Fibroblast of skin of left quadriceps (primary cell): ENCODE measurements at regions not wholly inside any gene's neighbourhood (a gene's known extent, or its start where the extent isn't known, plus 50 kb on each side); places are given as distances from the start of the nearest gene placed in this dataset.

ENCODE experiments used
- DNase-seq, 2 experiments: peaks; one replicate each; pipeline ENCODE4 v3.0.0-alpha.2; 2013; ENCODE audit warnings: low read depth in 2 of 2

DNA sequence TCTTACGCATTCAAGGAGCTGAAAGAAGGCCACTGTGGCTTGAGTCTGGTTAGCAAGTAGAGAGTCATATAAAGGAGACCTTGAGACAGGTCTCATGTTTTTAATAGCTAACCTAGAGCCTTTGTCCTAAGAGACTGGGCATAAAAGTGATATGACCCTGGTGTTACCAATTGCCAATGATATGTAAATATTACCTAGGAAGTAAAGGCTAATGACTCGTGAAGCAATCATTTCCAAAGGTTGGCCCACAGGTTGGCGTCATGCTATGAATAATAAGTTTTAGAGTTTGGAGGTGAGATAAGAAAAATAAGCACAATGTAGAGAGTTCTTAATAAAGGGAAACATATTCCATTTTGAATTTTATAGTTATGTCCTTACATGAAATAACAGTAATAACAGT, 116.6 kb upstream of the PLEKHA5 start:
- DNase-seq = no peak

DNA sequence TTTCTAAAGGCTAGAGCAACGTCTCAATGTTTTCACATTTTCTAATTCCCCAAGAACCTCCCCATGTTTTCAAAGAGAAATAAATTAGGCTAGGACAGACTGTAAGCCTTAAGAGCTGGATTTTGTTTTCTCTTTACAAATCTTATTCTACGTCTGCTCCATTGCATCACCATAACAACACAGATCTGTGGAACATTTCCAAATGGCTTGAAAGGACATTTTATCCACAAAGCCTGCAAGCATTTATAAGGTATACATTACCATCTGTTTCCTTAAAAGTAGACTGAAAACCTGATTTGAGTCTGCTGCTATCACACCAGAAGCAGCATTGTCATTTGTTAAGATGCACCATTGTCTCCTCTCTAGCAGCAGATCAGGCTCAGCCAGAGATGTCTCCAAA, 115.3 kb upstream of the PLEKHA5 start:
- no peak for DNase-seq

DNA sequence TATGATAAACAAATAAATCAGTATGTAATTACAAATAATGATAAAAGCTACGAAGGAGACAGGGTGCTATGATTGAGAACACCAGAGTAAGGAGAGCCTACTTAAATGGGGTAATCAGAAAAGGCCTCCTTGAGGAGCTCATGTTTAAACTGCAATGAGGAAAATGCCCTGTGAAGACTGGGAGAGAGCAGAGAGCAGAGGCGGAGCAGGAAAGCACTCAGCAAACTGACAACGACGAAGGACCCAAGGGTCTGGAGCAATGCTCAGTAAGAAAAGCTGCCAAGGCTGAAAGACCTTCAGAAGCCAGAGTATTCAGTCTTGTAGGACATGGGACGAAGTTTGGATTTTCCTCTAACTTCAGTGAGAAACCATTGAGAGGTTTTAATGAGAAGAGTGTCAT, 114.2 kb upstream of the PLEKHA5 start:
- no peak for DNase-seq

DNA sequence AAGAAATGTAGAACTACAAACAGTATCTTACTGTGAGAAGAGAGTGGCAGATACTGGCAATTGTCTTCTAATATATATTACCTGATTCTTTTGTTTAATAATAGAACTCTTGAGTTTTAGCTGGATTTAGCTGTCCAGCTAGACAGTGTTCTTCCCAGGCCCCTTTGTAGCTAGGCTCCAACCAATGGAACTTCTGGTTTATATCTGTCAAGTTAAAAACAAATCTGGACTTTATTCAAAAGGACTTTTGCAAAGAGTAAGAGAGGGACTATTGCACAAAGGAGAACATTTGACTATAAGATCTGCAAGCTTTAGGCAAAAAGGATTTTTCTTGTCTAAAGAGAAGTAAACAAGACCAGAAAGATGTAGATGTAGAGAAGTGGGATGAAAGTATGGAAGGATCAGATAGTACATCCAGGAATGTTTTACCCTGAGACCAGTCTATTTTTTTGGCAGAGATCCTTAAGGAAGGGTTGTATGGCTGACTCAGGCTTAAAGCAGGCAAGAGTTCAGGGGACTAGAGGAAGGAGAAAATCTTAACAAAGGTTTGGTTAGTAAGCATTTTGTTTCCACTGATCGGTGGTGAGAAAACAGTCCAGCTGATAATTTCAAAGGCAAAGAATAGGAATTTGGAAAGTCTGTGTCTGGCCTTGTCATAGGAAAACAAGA, 111.1 kb upstream of the PLEKHA5 start:
- peak; percentile 73 to 82 for DNase-seq

DNA sequence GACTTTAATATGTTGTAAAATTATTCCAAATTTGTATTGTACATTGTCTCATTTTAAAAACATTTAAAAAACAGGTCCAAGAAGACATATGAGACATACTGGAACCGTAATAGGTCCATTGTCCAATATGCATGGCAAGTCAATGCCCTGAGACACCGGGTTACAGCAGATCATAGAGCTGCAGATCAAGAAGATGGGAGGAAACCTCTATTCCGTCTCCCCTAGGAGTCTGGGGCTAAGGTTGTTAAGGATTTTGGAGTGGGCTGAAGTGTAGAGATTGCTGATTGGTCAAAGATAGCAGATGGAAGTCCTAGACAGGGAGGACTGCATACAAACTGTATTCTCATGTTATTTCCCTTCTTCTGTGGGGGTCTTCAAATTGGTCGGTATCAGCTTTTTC, 108.3 kb upstream of the PLEKHA5 start:
- DNase-seq = no peak

DNA sequence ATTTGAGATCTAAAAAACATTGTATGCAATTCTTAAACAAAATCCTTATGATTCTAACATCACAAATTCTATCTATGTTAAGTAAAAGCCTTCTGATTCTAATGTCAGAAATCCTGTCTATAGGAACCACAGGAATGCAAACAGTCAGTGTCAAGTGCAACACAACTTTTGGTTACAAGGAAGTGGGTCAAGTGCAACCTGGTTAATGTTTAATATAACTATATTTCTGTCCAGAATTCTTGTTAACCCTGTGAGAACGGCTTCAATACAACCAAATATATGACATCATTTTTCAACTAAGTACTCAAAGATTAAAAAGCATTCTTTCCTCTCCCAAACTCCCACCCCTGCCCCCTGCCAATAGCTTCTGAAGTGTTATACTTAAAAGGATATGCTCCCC, 107.9 kb upstream of the PLEKHA5 start:
- DNase-seq = no peak

DNA sequence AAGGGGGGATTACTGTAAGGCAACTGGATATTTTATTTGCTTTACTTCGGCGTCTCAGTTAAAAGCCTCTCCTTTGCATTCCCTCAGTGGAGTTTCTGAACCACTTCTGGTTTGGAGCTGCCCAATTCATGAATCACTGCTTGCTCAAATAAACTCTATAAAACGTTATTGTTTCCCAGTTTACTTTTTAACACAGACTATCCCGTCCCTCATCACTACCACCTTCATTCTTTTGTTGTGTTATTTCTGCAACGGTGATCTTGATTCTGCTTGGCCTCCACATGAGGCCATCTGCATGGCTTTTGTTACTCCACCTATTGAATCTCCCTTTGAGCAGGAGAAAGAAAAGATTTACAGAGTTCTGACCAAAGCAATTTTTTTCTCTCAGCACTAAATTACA, 104.0 kb upstream of the PLEKHA5 start:
- no peak for DNase-seq

DNA sequence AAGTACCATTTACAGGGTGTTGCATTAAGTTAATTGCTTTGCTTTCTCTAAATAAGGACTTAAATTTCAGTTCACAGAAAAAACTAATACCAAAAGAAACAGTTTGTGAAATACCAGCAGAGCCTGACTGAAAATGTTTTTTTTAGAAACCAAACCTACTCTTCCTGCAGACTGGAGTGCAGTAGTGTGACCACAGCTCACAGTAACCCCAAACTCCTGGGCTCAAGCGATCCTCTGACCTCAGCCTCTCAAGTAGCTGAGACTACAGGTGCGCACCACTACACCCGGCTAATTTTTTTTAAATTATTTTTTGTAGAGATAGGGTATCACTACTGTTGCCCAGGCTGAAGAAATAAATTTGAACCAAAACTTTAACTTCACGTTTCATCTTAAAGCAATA, 103.5 kb upstream of the PLEKHA5 start:
- no peak for DNase-seq

DNA sequence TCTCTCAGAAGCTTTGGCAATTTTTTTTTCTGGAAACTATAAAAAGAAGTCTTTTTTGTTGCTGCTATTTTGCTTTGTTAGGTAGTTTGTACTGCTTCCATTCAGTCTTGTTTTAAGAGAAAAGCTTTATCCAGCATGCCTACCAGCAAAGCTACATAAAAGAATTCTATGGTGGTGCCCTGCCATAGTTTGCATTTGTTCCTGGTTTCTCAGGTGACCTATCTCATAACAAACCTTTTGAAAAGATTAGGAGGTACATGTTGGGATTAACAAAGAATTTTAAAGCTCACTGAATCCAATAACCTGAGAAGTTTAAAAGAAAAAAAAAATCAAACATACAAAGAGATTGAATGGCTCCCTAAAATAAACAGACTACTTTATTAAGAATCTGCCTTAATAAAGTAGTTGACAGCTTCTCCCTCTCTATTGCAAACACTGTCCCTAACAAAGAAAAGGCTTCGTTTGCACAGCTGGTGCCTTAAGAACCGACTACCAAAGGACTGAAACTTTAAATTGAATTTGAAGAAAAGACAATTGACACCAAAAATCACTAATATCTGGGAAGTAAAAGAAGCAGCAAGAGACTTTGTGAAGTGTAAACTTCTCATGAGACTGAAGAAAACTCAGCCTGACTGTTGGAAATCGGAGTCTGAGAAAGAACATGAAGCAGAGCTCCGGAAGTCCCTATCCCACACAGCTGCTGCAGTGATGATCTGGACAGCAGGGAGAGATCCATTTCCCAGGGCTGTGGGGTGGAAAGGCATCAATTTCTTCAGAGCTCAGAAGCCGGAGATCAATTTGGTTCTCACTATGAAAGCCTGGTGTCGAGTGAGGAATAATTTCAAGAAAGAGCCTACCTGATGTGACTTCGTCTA, 102.7 kb upstream of the PLEKHA5 start:
- no peak for DNase-seq

DNA sequence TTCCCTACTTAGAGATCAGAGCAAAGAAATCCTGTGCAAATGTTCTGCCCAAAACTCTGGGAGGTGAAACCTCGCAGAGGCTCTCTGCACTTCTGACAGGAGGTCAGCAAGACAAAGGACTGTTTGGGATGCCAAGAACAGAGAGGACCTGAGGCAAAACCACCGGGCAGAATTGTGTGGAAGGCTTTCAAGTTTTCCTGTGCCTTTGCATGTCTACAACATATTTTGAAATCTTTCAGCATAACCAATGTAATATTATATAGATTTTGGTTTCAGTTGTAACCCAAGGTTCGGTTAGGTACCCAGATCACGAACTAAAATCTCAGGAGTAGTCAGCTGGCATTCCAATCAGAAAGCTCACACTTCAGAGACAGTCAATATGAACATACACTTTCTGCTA, 99.4 kb upstream of the PLEKHA5 start:
- DNase-seq = no peak

DNA sequence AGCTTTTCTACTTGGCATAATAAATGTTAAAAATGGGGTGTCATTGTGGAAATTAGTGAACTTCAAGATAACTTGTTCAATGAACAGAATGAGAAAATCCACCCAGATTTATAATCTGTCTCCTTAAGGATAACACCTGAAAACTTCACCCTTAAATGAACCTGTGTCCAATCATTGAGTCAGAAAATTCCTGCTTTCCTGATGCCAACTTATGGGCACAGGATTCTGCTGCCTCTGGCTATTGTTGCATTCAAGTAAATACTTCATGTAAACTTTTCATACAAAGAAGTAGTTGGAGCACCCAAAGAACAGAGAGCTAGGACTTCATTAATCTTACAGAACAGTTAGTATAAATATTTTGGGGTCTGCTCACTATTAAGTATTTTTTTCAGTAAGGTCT, 98.9 kb upstream of the PLEKHA5 start:
- DNase-seq = no peak

DNA sequence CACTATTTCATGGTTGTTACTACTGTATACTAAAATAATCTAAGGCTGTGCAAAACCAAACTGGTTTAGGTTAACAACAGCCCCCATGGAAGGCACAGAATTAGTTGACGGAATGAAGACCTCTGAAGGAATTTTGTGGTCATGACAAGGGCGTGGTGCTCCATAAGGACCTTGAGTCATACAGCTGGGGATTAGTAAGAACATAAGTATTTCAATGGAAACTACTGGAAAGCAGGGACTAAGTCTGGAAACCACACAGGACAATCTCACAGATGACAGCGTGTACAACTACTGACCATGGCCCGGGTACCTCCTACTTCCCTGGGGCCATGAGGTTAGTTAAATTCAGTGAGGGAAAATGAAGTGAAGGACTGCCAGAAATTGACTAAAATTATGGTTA, 98.5 kb upstream of the PLEKHA5 start:
- peak; percentile 65 to 75 for DNase-seq

DNA sequence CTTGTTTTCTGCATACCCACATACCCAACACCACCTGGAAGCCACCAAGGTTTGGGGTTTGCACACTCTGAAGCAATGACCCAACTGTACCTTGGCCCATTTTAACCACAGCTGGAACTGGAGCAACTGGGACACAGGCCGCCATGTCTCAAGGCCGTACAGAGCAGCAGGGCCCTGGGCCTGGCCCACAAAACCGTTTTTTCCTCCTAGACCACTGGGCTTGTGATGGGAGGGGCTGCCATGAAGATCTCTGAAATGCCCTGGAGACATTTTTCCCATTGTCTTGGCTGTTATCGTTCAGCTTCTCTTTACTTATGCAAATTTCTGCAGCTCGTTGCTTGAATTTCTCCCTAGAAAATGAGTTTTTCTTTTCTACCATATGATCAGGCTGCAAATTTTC, 96.7 kb upstream of the PLEKHA5 start:
- DNase-seq = no peak

DNA sequence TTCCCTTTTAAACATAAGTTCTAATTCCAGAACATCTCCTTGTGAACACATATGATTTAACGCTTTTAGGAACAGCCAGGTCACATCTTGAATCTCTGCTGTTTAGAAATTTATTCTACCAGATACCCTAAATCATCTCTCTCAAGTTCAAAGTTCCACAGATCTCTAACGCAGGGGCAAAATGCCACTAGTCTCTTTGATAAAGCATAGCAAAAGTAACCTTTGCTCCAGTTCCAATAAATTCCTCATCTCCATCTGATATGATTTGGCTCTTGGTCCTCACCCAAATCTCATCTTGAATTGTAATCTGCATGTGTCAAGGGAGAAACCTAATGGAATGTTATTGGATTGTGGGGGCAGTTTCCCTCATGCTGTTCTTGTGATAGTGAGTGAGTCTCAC, 96.3 kb upstream of the PLEKHA5 start:
- no peak for DNase-seq

DNA sequence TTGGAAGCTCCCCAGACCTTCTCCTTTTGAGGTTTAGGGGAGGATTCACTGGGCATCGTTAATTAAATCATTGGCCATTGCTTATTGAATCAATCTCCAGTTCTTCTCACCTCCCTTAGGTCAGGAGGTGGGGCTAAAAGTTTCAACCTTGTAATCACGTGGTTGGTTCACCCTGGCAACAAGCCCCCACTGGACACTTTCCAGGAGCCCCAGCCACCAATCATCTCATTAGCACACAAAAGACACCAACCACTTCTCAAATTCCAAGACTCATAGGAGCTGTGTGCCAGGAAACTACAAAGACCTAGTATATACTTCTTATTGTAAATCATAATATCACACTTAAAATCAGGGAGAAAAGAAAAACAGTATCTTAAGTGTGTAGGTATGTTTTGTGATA, 94.6 kb upstream of the PLEKHA5 start:
- no peak for DNase-seq

DNA sequence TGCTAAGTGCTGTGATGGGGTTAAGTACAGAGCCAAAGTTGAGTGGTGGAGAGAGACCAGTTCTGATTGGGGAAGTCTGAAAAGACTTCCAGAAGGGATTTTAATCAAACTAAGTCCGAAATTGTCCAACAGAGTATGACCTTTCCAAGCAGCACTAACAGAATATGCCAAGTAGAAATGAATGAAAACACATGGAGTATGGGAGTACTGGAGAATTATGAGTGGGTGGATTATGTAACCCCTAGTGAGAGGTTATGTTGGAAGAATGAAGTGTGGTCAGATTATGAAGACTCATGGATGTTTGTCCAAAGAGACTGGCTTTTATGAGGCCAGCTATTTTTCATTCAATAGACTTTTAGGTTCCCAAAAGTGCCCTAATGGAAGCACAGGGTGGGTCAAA, 94.0 kb upstream of the PLEKHA5 start:
- DNase-seq = no peak

DNA sequence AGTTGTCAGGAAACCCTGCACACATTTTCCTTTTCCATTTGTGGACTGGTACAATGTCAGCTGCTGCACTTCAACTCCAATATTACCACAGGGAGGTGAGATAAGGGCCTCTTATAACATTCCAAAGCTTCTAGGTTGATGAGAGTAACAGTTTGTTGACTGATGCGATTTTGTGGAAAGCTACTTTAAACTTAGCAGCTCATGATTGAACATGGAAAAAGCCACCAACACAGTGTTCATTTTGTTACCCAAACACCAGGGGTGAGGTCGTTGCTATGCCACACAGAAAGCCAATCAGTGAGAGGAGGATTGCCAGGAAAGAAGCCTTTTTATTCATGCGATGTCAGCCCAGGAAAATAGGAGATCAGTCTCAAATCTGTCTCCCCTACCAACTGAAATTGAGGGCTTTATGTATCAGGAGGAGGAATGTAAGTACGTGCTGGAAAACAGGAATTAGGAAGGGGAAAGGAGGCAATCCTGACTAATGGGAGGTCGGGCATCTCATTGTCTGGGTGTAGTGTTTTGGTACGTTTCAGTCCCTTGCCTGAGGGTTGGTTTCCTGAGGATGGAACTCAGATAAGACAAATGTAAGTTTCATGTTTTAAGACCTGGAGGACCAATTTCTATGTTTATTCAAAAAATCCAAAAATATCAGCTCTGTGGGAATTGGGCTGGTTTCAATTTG, 92.7 kb upstream of the PLEKHA5 start:
- DNase-seq = no peak

DNA sequence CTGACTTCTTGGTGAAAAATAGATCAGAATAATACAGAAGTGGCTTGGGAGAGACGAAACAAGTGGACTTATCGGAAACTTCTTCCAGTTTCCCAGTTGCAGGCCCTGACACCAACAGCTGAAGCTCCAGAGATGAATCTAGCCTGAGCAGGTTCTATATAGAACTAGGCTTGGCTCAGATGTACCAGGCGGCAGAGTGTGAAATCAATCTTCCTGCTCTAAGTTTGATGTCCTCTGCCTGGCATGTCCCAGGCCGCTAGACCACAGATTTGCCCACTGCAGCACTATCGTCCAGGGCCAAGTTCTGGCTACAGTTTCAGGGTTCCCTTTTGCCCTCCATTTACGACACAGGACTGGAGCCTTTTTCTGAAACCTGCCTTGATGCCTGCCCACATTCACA, 91.3 kb upstream of the PLEKHA5 start:
- no peak for DNase-seq

DNA sequence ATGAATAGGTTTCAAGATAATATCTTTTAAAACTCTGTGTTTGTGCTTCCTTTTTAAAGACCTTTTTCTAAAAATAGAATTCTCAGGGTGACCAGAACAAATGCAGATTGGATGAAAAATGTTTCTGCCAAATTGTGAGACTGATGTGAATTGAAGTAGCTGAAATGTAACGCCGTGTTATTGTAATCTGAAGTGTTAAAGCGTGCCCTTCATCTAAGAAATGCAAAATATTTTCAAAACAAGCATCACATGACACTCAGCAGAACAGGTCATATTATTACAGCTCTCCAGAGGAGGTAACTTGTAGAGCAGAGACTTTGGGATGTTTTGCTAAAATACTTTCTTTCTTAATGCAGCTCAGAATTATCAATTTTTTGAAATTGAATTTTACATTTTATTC, 90.0 kb upstream of the PLEKHA5 start:
- DNase-seq = no peak

DNA sequence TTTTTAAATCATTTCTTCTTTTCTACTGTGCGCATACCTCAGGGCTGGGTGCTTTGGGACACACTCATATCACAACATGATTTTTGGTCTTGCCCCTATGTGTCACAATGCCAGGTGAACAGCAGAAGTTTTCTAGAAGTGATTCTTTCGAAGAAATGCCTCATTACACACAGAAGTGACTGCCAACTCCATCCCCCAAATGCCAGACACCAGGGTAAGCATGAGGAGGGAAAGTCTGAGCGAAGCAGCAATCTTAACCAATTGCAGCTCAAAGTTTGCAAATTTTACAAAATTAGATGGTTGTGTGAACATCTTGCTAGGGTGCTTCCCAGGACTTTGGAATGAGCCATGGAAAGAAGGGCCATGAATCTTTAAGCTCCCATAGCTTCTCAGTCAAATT, 87.3 kb upstream of the PLEKHA5 start:
- DNase-seq = no peak

DNA sequence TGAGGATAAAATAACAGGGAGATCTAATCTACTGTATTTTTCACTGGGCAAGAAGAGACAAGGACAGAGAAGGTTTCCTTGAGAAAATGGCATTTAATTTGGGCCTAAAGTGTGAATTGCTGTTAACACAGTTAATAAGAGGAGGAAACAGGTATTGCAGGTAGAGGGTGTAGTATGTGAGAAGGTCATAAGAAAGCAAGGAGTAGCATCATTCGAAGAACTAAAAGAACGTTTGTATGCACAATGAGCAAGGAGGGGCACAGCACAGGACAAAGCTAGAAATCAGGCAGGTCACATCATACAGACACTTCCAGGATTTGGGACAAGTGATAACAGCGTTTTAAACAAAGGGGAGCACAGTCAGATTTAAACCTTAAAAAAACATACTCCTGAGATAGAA, 85.1 kb upstream of the PLEKHA5 start:
- no peak for DNase-seq

DNA sequence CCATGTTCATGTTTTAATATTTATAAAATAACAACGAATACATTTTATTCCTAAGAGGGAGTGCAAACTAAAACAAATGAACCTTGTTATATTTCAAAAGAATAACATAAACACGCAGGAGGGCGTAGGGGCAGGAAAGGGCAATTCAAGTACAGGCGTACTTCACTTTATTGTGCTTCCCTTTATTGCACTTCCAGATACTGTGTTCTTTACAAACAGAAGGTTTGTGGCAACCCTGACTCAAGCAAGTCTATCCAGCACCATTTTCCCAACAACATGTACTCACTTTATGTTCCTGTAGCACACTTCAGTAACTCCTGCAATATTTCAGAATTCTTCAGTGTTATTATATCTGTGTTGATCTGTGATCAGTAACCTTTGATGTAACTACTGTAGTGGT, 84.6 kb upstream of the PLEKHA5 start:
- DNase-seq = no peak

DNA sequence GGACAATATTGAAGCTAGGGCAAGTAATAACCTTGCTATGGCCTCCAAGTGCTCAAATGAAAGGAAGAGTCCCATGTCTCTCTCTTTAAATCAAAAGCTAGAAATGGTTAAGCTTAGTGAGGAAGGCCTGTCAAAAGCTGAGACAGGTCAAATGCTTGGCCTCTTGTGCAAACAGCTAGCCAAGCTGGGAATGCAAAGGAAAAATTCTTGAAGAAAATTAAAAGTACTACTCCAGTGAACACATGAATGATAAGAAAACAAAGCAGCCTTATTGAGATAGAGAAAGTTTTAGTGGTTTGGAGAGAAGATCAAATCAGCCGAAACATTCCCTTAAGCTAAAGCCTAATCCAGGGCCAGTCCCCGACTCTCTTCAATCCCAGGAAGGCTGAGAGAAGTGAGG, 84.1 kb upstream of the PLEKHA5 start:
- no peak for DNase-seq
